Upper lobe of left lung (tissue), 4 donors: ENCODE measurements at regions not wholly inside any gene's neighbourhood (a gene's known extent, or its start where the extent isn't known, plus 50 kb on each side); places are given as distances from the start of the nearest gene placed in this dataset.

ENCODE experiments used
- POLR2A ChIP-seq, 4 donors: fragments of 450-650 bp; IDR thresholded peaks; one replicate each; pipeline ENCODE4 v1.5.1; 2016 to 2017; ENCODE audit warnings: antibody characterized with exemption in 4 of 4, mild to moderate bottlenecking in 2 of 4
- TF ChIP-seq, protein P1 (sequence below), 6 experiments: fragments of 450-650 bp in 4 of 6; fragments of 200-600 bp in 2 of 6; sonication (generic) in 2 of 6; IDR thresholded peaks; one replicate each; pipeline ENCODE4 v1.5.1; 2016 to 2019; ENCODE audit warnings: antibody characterized with exemption in 6 of 6

- TF ChIP-seq, protein P1, sequence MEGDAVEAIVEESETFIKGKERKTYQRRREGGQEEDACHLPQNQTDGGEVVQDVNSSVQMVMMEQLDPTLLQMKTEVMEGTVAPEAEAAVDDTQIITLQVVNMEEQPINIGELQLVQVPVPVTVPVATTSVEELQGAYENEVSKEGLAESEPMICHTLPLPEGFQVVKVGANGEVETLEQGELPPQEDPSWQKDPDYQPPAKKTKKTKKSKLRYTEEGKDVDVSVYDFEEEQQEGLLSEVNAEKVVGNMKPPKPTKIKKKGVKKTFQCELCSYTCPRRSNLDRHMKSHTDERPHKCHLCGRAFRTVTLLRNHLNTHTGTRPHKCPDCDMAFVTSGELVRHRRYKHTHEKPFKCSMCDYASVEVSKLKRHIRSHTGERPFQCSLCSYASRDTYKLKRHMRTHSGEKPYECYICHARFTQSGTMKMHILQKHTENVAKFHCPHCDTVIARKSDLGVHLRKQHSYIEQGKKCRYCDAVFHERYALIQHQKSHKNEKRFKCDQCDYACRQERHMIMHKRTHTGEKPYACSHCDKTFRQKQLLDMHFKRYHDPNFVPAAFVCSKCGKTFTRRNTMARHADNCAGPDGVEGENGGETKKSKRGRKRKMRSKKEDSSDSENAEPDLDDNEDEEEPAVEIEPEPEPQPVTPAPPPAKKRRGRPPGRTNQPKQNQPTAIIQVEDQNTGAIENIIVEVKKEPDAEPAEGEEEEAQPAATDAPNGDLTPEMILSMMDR (IDR thresholded peaks at IDR 0.05): no peak
- TF ChIP-seq POLR2A (IDR thresholded peaks at IDR 0.05): no peak
Observed at GRCh38 chr2:57562495-57562894, 484.1 kb upstream of the VRK2 start.
